A549 (cell line): ENCODE measurements at regions not wholly inside any gene's neighbourhood (a gene's known extent, or its start where the extent isn't known, plus 50 kb on each side); places are given as distances from the start of the nearest gene placed in this dataset.

ENCODE experiments used
- ATAC-seq, 2 experiments: fragments of 200-7000 bp in 1 of 2; fragments of >200 bp in 1 of 2; cut with Nextera tagmentation in 1 of 2; cut with Tn5 transposase in 1 of 2; 3 replicates each; pipeline versions ENCODE4 v1.8.0 to v1.9.1; 2018 to 2020; ENCODE audit warnings: mild to moderate bottlenecking in 1 of 2, moderate library complexity in 1 of 2
- CTCF ChIA-PET: fragments of 300-600 bp; sonication (Branson Sonifier 250); formaldehyde crosslinking; extraction: SDS; loops from one replicate; lab custom pipeline; 2021; ENCODE audit warnings: antibody characterized with exemption, inconsistent platforms; lab: Yijun Ruan, JAX
- POLR2A ChIA-PET: fragments of 350-600 bp; formaldehyde crosslinking; extraction: SDS; loops from one replicate; lab custom pipeline; 2021; ENCODE audit warnings: antibody characterized with exemption, inconsistent platforms; lab: Yijun Ruan, JAX
- DNase-seq, 2 experiments: peaks; one replicate each; pipeline versions ENCODE4 v3.0.0 to v3.0.0-alpha.2; 2011 to 2016; ENCODE audit warnings: low read depth in 1 of 2, low spot score in 1 of 2
- FAIRE-seq: peaks from 2 replicates; lab custom pipeline; 2011; peaks lifted over from hg19 to GRCh38; lab: Jason Lieb, UNC
- H3K27ac ChIP-seq, 2 experiments: fragments of >200 bp; sonication (Bioruptor Twin); formaldehyde crosslinking; 3 replicates each; pipeline ENCODE4 v1.5.1; 2016 to 2017
- H3K4me1 ChIP-seq: fragments of >200 bp; sonication (Bioruptor Twin); formaldehyde crosslinking; 3 replicates; pipeline ENCODE4 v1.6.1; 2016
- H3K4me2 ChIP-seq: fragments of >200 bp; sonication (Bioruptor Twin); formaldehyde crosslinking; 3 replicates; pipeline ENCODE4 v1.6.1; 2016
- H3K4me3 ChIP-seq: fragments of >200 bp; sonication (Bioruptor Twin); formaldehyde crosslinking; 3 replicates; pipeline ENCODE4 v1.5.1; 2016
- H3K9me3 ChIP-seq: fragments of >200 bp; sonication (Bioruptor Twin); formaldehyde crosslinking; 3 replicates; pipeline ENCODE4 v1.6.1; 2016
- CEBPB ChIP-seq, 2 experiments: fragments of >200 bp in 1 of 2; sonication (Bioruptor Twin) in 1 of 2; formaldehyde crosslinking in 1 of 2; IDR thresholded peaks; 2 replicates each; pipeline ENCODE4 v1.6.1; 2012 to 2016
- EP300 ChIP-seq, 2 experiments: fragments of >200 bp; sonication (Bioruptor Twin); formaldehyde crosslinking; IDR thresholded peaks; 2 replicates in 1 of 2; 3 replicates in 1 of 2; pipeline ENCODE4 v1.6.1; 2016 to 2017
- FOSB ChIP-seq: fragments of 250-450 bp; sonication (Bioruptor Pico); IDR thresholded peaks from 2 replicates; pipeline ENCODE4 v1.5.0; 2020; ENCODE audit warnings: mild to moderate bottlenecking, moderate library complexity
- FOXS1 ChIP-seq: fragments of 250-450 bp; sonication (Bioruptor Pico); IDR thresholded peaks from 2 replicates; pipeline ENCODE4 v1.5.0; 2020; ENCODE audit warnings: mild to moderate bottlenecking, moderate library complexity
- HDAC2 ChIP-seq: fragments of 200-600 bp; sonication (generic); IDR thresholded peaks from 2 replicates; pipeline ENCODE4 v1.6.1; 2016
- JUNB ChIP-seq: fragments of >200 bp; sonication (Bioruptor Twin); formaldehyde crosslinking; IDR thresholded peaks from 2 replicates; pipeline ENCODE4 v1.6.1; 2016
- KDM1A ChIP-seq: fragments of 200-600 bp; sonication (generic); IDR thresholded peaks from 2 replicates; pipeline ENCODE4 v1.6.1; 2016; ENCODE audit warnings: low read depth, mild to moderate bottlenecking
- PHF8 ChIP-seq: fragments of 200-600 bp; sonication (generic); IDR thresholded peaks from 2 replicates; pipeline ENCODE4 v1.6.1; 2016; ENCODE audit warnings: low read depth, mild to moderate bottlenecking, antibody characterized with exemption, moderate library complexity, borderline replicate concordance
- RFX5 ChIP-seq: fragments of 450-650 bp; IDR thresholded peaks from 2 replicates; pipeline ENCODE4 v1.7.1; 2014; ENCODE audit warnings: antibody characterized with exemption, mild to moderate bottlenecking, moderate library complexity
- ZC3H11A ChIP-seq: fragments of 450-650 bp; IDR thresholded peaks from 2 replicates; pipeline ENCODE4 v1.6.1; 2014; ENCODE audit warnings: antibody characterized with exemption, mild to moderate bottlenecking
- ZFP36 ChIP-seq: fragments of 450-650 bp; IDR thresholded peaks from 2 replicates; pipeline ENCODE4 v1.6.1; 2014; ENCODE audit warnings: borderline replicate concordance; ENCODE audit not compliant: partially characterized antibody
- ZNF302 ChIP-seq: fragments of 250-450 bp; sonication (Bioruptor Pico); IDR thresholded peaks from 2 replicates; pipeline ENCODE4 v1.9.0; 2021; ENCODE audit warnings: inconsistent platforms, mild to moderate bottlenecking, moderate library complexity
- WGBS: methylation state at CpG from one replicate; pipeline ENCODE4 v1.1.6; 2017; ENCODE audit errors: missing lambda C conversion rate; 5-methylcytosine and 5-hydroxymethylcytosine counted together
- TF ChIP-seq, protein P1 (sequence below): fragments of 150-350 bp; IDR thresholded peaks from 2 replicates; pipeline ENCODE4 v1.6.1; 2014; ENCODE audit warnings: low read depth, mild to moderate bottlenecking, low read length
- TF ChIP-seq, protein P2 (sequence below): fragments of >200 bp; sonication (Bioruptor Twin); formaldehyde crosslinking; IDR thresholded peaks from 2 replicates; pipeline ENCODE4 v1.6.1; 2016
- TF ChIP-seq, protein P3 (sequence below): fragments of 200-600 bp; sonication (generic); IDR thresholded peaks from 2 replicates; pipeline ENCODE4 v1.6.1; 2016; ENCODE audit warnings: antibody characterized with exemption, mild to moderate bottlenecking, moderate library complexity
- TF ChIP-seq, protein P4 (sequence below): fragments of 250-450 bp; sonication (Bioruptor Pico); IDR thresholded peaks from 2 replicates; pipeline ENCODE4 v1.5.0; 2021; ENCODE audit warnings: mild to moderate bottlenecking, moderate library complexity, borderline replicate concordance

DNA sequence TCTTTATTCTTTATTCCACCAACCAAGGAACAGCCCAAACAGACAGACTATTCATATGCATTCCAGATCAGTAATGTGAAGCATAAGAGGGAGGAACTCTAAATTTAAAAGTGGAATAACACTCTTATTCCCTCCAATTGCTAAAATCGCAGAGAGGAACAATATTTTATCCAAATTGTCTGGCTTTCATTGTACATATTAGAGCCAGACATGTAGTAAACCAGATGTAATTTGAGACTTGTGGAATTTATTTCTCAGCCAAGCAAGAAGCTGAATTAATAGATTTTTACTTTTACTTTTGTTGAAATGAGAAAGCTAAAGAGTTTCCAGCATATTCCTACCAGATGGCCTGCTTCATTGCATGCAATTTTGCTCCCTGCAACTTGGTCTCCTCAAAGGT, 674.6 kb upstream of the SLIT2 start:
- H3K4me2 ChIP-seq = no peak overlapping the region
- H3K4me1 ChIP-seq = no peaks in the 10 kb centered on the region
- H3K4me3 ChIP-seq = no peak overlapping the region
- ATAC-seq = no peak
- no peak for DNase-seq
- no peak for FAIRE-seq
- no peak for TF ChIP-seq FOXS1 (CRISPR knock-in tag)
- no peak for TF ChIP-seq HDAC2
- no peak for TF ChIP-seq ZC3H11A
- no peak for TF ChIP-seq ZNF302
- TF ChIP-seq, protein P1, sequence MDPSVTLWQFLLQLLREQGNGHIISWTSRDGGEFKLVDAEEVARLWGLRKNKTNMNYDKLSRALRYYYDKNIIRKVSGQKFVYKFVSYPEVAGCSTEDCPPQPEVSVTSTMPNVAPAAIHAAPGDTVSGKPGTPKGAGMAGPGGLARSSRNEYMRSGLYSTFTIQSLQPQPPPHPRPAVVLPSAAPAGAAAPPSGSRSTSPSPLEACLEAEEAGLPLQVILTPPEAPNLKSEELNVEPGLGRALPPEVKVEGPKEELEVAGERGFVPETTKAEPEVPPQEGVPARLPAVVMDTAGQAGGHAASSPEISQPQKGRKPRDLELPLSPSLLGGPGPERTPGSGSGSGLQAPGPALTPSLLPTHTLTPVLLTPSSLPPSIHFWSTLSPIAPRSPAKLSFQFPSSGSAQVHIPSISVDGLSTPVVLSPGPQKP = no peak
- TF ChIP-seq, protein P2, sequence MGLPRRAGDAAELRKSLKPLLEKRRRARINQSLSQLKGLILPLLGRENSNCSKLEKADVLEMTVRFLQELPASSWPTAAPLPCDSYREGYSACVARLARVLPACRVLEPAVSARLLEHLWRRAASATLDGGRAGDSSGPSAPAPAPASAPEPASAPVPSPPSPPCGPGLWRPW = no peak
- TF ChIP-seq JUNB = no peak
- TF ChIP-seq RFX5 = no peak
- POLR2A ChIA-PET = no interaction called here
- H3K27ac ChIP-seq = no peak overlapping the region
- CTCF ChIA-PET = no interaction called here
- H3K9me3 ChIP-seq = no peaks in the 10 kb centered on the region
- 4% methylated on average over 1 of the region's 1 CpG for WGBS

DNA sequence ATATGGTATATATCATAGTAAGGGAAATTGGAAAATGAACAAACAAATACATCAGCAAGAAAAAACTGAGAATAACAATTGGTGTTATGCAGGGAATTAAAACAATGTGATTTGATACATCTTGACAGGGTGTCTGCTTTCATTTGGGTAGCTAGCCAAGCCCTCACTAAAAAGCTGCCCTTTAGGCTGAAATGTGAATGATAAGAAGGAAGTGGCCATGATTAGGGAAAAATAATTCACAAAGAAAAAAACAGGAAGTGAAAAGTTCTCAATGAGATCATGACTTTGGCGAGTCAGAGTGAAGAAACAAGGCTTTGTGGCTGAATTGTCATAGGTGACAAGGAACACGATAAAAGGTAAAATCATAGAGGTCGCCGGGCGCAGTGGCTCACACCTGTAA, 675.8 kb upstream of the SLIT2 start:
- 42% methylated on average over 5 of the region's 5 CpGs for whole genome bisulfite sequencing
- ChIA-PET CTCF (no interaction called here), POLR2A (no interaction called here)
- no peak overlapping the region for H3K4me3 ChIP-seq
- DNase-seq (no peak), FAIRE-seq (no peak), ATAC-seq (no peak)
- no peak overlapping the region for H3K27ac ChIP-seq
- no peak for TF ChIP-seq EP300 (IDR thresholded peaks at IDR 0.05)
- no peak for TF ChIP-seq CEBPB (IDR thresholded peaks at IDR 0.05)
- TF ChIP-seq KDM1A = no peak
- TF ChIP-seq ZNF302 = no peak
- no peak for TF ChIP-seq ZC3H11A
- no peak for TF ChIP-seq PHF8
- TF ChIP-seq, protein P3, sequence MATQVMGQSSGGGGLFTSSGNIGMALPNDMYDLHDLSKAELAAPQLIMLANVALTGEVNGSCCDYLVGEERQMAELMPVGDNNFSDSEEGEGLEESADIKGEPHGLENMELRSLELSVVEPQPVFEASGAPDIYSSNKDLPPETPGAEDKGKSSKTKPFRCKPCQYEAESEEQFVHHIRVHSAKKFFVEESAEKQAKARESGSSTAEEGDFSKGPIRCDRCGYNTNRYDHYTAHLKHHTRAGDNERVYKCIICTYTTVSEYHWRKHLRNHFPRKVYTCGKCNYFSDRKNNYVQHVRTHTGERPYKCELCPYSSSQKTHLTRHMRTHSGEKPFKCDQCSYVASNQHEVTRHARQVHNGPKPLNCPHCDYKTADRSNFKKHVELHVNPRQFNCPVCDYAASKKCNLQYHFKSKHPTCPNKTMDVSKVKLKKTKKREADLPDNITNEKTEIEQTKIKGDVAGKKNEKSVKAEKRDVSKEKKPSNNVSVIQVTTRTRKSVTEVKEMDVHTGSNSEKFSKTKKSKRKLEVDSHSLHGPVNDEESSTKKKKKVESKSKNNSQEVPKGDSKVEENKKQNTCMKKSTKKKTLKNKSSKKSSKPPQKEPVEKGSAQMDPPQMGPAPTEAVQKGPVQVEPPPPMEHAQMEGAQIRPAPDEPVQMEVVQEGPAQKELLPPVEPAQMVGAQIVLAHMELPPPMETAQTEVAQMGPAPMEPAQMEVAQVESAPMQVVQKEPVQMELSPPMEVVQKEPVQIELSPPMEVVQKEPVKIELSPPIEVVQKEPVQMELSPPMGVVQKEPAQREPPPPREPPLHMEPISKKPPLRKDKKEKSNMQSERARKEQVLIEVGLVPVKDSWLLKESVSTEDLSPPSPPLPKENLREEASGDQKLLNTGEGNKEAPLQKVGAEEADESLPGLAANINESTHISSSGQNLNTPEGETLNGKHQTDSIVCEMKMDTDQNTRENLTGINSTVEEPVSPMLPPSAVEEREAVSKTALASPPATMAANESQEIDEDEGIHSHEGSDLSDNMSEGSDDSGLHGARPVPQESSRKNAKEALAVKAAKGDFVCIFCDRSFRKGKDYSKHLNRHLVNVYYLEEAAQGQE = no peak
- TF ChIP-seq, protein P1 = no peak
- no peak for TF ChIP-seq ZFP36
- no peak for TF ChIP-seq FOSB (CRISPR knock-in tag)
- TF ChIP-seq, protein P4, sequence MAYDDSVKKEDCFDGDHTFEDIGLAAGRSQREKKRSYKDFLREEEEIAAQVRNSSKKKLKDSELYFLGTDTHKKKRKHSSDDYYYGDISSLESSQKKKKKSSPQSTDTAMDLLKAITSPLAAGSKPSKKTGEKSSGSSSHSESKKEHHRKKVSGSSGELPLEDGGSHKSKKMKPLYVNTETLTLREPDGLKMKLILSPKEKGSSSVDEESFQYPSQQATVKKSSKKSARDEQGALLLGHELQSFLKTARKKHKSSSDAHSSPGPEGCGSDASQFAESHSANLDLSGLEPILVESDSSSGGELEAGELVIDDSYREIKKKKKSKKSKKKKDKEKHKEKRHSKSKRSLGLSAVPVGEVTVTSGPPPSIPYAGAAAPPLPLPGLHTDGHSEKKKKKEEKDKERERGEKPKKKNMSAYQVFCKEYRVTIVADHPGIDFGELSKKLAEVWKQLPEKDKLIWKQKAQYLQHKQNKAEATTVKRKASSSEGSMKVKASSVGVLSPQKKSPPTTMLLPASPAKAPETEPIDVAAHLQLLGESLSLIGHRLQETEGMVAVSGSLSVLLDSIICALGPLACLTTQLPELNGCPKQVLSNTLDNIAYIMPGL (CRISPR knock-in tag) = no peak
- no peak for TF ChIP-seq FOXS1 (CRISPR knock-in tag)
- H3K9me3 ChIP-seq = no peaks in the 10 kb centered on the region
- H3K4me2 ChIP-seq = no peak overlapping the region
- no peaks in the 10 kb centered on the region for H3K4me1 ChIP-seq
